Fibroblast of peridontal ligament (primary cell): ENCODE measurements at regions not wholly inside any gene's neighbourhood (a gene's known extent, or its start where the extent isn't known, plus 50 kb on each side); places are given as distances from the start of the nearest gene placed in this dataset.
"Not testable (repeated sequence)": the region's sequence is repeated elsewhere in the genome, so short reads cannot be mapped to it uniquely, and the experiment has no call there.

ENCODE experiments used
- DNase-seq: peaks from one replicate; pipeline ENCODE4 v3.0.0-alpha.2; 2010; ENCODE audit errors: extremely low read depth

GRCh38 chr3:35849496-35849895 lies 210.2 kb downstream of the ARPP21 start:
- no peak for DNase-seq

DNA sequence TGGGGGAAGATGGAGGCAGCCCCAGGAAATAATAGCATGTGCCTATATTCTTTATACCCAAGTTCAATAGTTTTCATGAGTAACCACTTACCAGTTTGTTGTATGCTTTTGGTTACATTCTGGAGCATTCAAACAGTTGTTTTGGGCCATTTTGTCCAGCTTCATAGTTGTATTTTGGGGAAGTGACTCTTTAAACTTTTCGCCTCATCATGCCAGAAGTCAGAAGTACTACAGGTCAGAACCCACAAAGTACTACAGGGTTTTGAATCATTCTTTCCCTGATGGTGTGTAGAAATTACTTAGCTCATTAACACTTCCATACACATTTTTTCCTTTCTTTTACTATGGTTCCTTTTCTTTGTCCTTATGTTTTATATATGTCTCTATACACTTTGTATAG lies 210.6 kb downstream of the ARPP21 start:
- DNase-seq, result no peak

DNA sequence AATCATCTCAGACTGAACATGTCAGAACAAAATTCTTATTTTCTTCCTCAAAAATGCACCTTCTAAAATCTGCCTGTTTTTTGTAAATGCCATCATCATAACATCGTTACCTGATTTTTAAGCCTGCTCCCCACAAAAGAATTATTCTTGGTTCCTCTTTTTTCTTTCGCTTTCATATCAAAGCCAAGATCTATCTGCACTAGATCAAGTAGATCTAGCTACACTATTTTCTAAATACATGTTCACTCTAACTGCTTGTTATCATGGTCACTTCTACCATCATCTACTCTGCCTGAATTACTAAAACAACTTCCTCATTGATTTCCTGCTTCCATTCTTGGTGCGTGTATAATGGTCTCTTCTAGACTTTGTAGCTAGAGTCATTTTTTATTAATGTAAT lies 217.7 kb downstream of the ARPP21 start:
- DNase-seq, result no peak

GRCh38 chr3:35862057-35862456 lies 222.7 kb downstream of the ARPP21 start:
- no peak for DNase-seq

DNA sequence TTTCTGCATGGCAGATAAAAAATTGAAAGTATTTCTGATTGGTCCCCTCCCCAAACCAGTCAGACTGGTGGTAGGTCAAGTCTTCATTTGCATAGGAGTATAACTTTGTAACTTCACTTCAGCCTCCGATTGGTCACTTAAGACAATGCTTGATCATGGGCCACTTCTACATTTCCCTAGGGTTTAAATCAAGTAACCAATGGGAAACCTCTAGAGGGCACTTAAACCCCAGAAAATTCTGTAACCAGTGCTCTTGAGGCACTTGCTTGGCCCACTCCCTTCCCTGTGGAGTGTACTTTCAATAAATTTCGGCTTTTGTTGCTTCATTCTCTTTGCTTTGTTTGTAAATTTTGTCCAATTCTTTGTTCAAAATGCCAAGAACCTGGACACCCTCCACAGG lies 225.5 kb downstream of the ARPP21 start:
- no peak for DNase-seq

DNA sequence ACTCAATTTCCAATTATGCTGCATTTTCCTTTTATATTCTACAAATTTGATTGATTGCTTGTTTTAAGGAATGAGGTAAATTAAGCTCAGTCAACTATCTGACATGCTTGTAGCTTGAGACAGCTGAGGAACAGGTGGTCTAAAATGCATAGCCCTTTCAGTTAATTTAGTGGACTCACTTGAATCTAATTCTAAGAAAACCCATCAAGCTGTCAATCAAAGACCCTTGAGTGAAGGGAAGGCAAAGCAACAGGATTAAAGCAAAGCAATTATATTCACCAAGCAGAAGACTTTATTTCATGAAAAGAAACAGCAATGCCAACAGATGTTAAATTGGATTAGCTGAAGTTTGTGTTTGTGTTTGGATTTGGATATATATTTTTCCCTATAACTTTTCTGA lies 228.5 kb downstream of the ARPP21 start:
- no peak for DNase-seq

- no peak for DNase-seq
These were observed 231.7 kb downstream of the ARPP21 start for GRCh38 chr3:35871009-35871408.

DNA sequence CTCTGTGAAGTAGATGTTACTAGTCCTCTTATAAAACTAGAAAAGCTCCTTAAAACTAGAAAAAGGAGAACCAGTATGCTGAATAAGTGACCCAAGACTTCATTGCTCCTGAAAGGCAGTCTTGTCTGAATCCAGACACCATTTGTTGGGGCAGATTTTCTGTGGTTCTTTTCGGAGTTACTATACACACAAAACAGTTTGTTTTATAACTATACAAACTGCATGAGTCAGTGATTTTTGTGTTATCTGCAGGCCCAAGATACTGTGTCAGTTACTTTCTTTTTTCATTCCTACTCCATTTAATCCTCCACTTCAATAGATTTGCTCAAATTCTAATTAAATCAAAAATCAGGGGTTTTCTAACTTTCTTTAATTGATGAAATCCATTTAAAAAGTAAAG lies 244.6 kb downstream of the ARPP21 start:
- DNase-seq, result no peak

DNA sequence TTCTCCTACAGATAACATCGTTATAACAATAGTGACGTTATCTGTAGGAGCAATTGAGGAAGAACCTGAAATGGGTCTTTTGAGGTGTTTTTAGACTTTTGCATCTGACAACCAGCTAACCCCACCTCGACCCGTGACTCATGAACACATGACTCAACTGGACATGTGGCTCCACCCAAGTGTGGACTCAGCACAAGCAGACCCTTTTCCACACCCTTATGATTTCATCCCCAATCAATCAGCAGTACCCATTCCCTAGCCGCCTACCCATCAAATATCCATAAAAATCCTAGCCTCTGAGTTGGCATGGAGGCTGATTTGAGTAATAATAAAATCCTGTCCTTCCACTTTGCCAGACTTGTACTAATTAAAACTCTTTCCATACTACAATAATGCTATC lies 255.4 kb downstream of the ARPP21 start:
- no peak for DNase-seq

DNA sequence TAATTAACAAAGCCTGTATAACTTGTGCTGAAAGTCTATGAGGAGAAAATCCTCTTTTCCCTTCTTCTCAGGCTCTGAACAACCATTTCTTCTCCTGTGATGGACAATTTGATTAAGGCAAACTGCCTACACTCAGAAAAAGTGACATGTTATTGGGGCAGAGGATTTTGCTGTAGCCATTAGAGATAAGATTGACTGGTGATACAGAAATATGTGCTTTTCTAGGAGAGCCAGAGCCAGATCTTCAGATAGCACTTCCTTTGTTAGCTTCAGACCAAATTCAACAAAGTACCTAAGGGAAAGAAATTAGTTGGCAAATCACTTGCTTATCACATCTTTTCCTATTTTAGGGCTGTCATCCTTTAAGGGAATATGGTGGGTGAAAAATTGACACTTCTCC lies 259.9 kb downstream of the ARPP21 start:
- DNase-seq, result no peak

DNA sequence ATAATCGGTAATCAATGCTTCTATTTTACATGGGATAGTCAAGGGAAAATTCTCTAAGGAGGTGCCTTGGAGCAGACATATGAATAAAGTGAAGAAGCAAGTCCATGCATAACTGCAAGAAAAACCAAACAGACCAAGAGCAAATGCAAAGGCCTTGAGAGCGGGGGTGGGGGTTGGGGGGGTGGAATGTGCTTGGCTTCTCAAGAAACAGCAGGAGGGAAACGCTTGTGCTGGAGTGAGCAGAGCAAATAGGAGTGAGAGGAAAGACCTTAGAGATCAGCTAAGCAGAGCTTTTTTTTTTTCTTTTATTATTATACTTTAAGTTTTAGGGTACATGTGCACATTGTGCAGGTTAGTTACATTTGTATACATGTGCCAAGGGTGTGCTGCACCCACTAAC lies 260.8 kb downstream of the ARPP21 start:
- DNase-seq, result no peak

GRCh38 chr3:35908366-35909232 lies 269.3 kb downstream of the ARPP21 start:
- DNase-seq, result peak; percentile 72

DNA sequence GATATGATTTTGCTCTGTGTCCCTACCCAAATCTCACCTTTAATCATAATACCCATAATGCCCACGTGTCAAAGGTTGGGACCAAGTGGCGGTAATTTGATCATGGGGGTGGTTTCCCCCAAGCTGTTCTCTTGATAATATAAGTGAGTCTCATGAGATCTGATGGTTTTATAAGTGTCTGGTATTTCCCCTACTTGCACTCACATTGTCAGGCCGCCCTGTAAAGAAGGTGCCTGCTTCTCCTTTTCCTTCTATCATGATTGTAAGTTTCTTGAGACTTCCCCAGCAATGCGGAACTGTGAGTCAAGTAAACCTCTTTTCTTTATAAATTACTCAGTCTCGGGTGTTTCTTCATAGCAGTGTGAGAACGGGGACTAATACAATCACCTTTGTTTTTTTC lies 279.8 kb downstream of the ARPP21 start:
- DNase-seq, result no peak

- DNase-seq, result no peak
These were observed 282.4 kb downstream of the ARPP21 start for GRCh38 chr3:35921718-35922117.

- DNase-seq, result not testable (repeated sequence)
These were observed 284.7 kb downstream of the ARPP21 start for GRCh38 chr3:35924070-35924469.

- DNase-seq, result no peak
These were observed 288.1 kb downstream of the ARPP21 start for GRCh38 chr3:35927441-35927840.

DNA sequence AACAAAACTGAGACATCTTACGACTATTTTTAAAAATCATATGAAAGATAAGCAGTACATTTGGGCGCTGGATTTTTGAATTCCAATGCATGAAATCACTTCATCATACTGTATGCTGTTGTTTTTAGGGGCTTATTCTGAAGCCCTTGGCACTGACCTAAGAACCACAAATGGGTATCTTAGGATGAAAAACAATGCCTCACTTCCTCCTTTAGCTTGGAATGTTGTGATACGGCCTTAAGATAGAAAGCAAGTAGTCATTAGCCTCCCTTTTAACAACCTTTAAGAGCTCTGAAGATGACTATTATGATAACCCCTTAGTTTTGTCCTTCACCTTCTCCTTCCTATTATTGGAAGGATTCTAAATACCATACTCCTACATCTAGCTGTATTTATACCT lies 289.8 kb downstream of the ARPP21 start:
- DNase-seq, result no peak

- no peak for DNase-seq
These were observed 292.5 kb downstream of the ARPP21 start for GRCh38 chr3:35931867-35932266.

DNA sequence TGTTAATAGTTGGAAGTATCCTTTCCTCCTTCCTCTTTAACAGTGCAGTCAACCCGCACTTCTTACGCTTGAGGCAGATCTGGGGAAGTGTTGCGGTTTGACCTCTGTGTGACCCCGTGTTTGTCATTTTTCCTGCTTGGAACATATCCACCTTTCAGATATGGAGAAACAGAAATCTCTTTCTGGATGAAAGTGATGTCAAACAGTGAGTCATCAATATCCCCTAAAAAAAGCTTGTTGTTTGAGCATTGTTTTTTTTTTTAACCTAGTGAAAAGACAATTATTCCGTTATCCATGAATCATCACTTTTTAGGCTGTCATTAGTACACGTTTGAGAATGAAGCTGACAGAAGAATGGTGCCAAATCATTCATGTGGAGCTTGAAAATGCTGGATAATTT lies 293.7 kb downstream of the ARPP21 start:
- peak; percentile 80 for DNase-seq

- DNase-seq, result peak; percentile 45
These were observed 297.2 kb downstream of the ARPP21 start for GRCh38 chr3:35936571-35936970.

- no peak for DNase-seq
These were observed 305.8 kb downstream of the ARPP21 start for GRCh38 chr3:35944926-35945710.

GRCh38 chr3:35946121-35946853 lies 307.0 kb downstream of the ARPP21 start:
- peak; percentile 39 for DNase-seq
